K562 (cell line): ENCODE measurements at regions not wholly inside any gene's neighbourhood (a gene's known extent, or its start where the extent isn't known, plus 50 kb on each side); places are given as distances from the start of the nearest gene placed in this dataset.

Experiments used
- ATAC-seq: fragments of 200-7000 bp; cut with Tn5 transposase; 3 replicates; pipeline ENCODE4 v1.9.1; 2020; ENCODE audit warnings: moderate library complexity
- BruUV-seq: library from RNA; stranded (reverse); fragments of 400-500 nt; replicated peaks from 2 replicates; lab custom pipeline; 2021; lab: Mats Ljungman, UMichigan
- CTCF ChIA-PET: fragments of 300-600 bp; formaldehyde crosslinking; extraction: SDS; loops from one replicate; lab custom pipeline; 2021; ENCODE audit warnings: low intra/inter-chr PET ratio; lab: Yijun Ruan, JAX
- POLR2A ChIA-PET: fragments of 300-600, 350-650 bp; sonication (Branson Sonifier 250); formaldehyde crosslinking; extraction: SDS; loops from one replicate; lab custom pipeline; 2021; ENCODE audit warnings: antibody characterized with exemption, inconsistent platforms; lab: Yijun Ruan, JAX
- DNase-seq, 4 experiments: peaks; one replicate each; pipeline versions ENCODE4 v3.0.0 to v3.0.0-alpha.2; 2011 to 2018; ENCODE audit warnings: low spot score in 3 of 4, mixed read lengths in 3 of 4; ENCODE audit errors: extremely low read depth in 1 of 4
- FAIRE-seq: peaks from 2 replicates; lab custom pipeline; 2011; peaks lifted over from hg19 to GRCh38; lab: Jason Lieb, UNC
- H2AFZ ChIP-seq: 2 replicates; pipeline ENCODE4 v1.6.0; 2011; ENCODE audit warnings: low read depth, low read length, control low read depth, inconsistent platforms
- H3K27ac ChIP-seq: fragments of 200-600 bp; 3 replicates; pipeline ENCODE4 v1.8.0; 2011; ENCODE audit warnings: low read depth, mild to moderate bottlenecking, control low read depth, inconsistent platforms, low read length, moderate library complexity, mixed read lengths; ENCODE audit errors: extremely low read depth
- H3K27me3 ChIP-seq, 2 experiments: fragments of 300-600 bp in 1 of 2; 2 replicates in 1 of 2; 3 replicates in 1 of 2; pipeline versions ENCODE4 v1.6.0 to v1.8.0; 2011; ENCODE audit warnings: inconsistent platforms in 2 of 2, low read length in 2 of 2, mild to moderate bottlenecking in 1 of 2, mixed read lengths in 1 of 2, moderate library complexity in 1 of 2; ENCODE audit not compliant: control insufficient read depth in 2 of 2, insufficient read depth in 2 of 2
- H3K36me3 ChIP-seq: fragments of 300-600 bp; 3 replicates; pipeline ENCODE4 v1.8.0; 2011; ENCODE audit warnings: mild to moderate bottlenecking, low read length, inconsistent platforms; ENCODE audit not compliant: control insufficient read depth, insufficient read depth
- H3K4me1 ChIP-seq, 2 experiments: fragments of 200-600 bp in 1 of 2; replicated peaks in 1 of 2; 2 replicates in 1 of 2; 3 replicates in 1 of 2; pipeline versions ENCODE4 v1.5.1 to v1.8.0; 2011; ENCODE audit warnings: inconsistent platforms in 2 of 2, low read length in 2 of 2, mild to moderate bottlenecking in 1 of 2, mixed read lengths in 1 of 2, moderate library complexity in 1 of 2; ENCODE audit not compliant: control insufficient read depth in 2 of 2, insufficient read depth in 2 of 2
- H3K4me2 ChIP-seq: 2 replicates; pipeline ENCODE4 v1.6.1; 2011; ENCODE audit warnings: low read length, control low read depth, inconsistent platforms, mixed read lengths; ENCODE audit not compliant: insufficient read depth
- H3K4me3 ChIP-seq: fragments of 200-600 bp; sonication (generic), shearing (Covaris generic); 2 replicates; pipeline ENCODE4 v1.5.1; 2016; ENCODE audit warnings: control low read depth, inconsistent platforms
- H3K79me2 ChIP-seq: fragments of 200-600 bp; 3 replicates; pipeline ENCODE4 v1.8.0; 2011; ENCODE audit warnings: low read length, inconsistent platforms; ENCODE audit not compliant: control insufficient read depth, insufficient read depth
- H3K9ac ChIP-seq, 2 experiments: 2 replicates each; pipeline versions ENCODE4 v1.6.0 to v1.6.1; 2011; ENCODE audit warnings: low read depth in 2 of 2, low read length in 2 of 2, control low read depth in 1 of 2, inconsistent platforms in 1 of 2, mild to moderate bottlenecking in 1 of 2, mixed read lengths in 1 of 2; ENCODE audit not compliant: insufficient read depth in 1 of 2
- H3K9me1 ChIP-seq: one replicate; pipeline ENCODE4 v1.6.0; 2011; ENCODE audit warnings: inconsistent platforms, mild to moderate bottlenecking, low read length, moderate library complexity; ENCODE audit not compliant: control insufficient read depth, insufficient read depth
- H3K9me3 ChIP-seq: replicated peaks from 2 replicates; pipeline ENCODE4 v1.5.1; 2011; ENCODE audit warnings: low read depth, low read length, inconsistent platforms; ENCODE audit not compliant: control insufficient read depth, insufficient read depth
- H4K20me1 ChIP-seq: replicated peaks from 2 replicates; pipeline ENCODE4 v1.6.1; 2011; ENCODE audit warnings: low read length, inconsistent platforms, mixed read lengths; ENCODE audit not compliant: control insufficient read depth, insufficient read depth
- ARID3A ChIP-seq: IDR thresholded peaks from 2 replicates; pipeline ENCODE4 v1.6.1; 2012; ENCODE audit warnings: low read depth, low read length, improper control_type of control experiment, borderline replicate concordance
- ELK1 ChIP-seq: sonication (generic); formaldehyde crosslinking; IDR thresholded peaks from 2 replicates; pipeline ENCODE4 v1.8.1; 2022; ENCODE audit warnings: missing genetic modification reagents
- PHB ChIP-seq: fragments of 250-450 bp; sonication (Bioruptor Pico); IDR thresholded peaks from 2 replicates; pipeline ENCODE4 v1.5.0; 2021
- RBM22 ChIP-seq: fragments of 200-400 bp; formaldehyde crosslinking; IDR thresholded peaks from 2 replicates; pipeline ENCODE4 v1.6.1; 2018; ENCODE audit warnings: low read length, low read depth; ENCODE audit not compliant: poor library complexity, severe bottlenecking
- SRSF7 ChIP-seq: fragments of 200-400 bp; formaldehyde crosslinking; optimal IDR thresholded peaks from 2 replicates; pipeline ENCODE3; 2017; ENCODE audit warnings: mild to moderate bottlenecking, low read depth, low read length
- TRIM24 ChIP-seq, 2 experiments: fragments of 450-650 bp; IDR thresholded peaks; 2 replicates each; pipeline ENCODE4 v1.6.1; 2016
- XRCC4 ChIP-seq: IDR thresholded peaks from one replicate; pipeline ENCODE4 v1.6.1; 2011; ENCODE audit not compliant: insufficient read depth, insufficient read length; ENCODE audit errors: extremely low read depth
- ZBTB33 ChIP-seq: sonication (generic); formaldehyde crosslinking; IDR thresholded peaks from 2 replicates; pipeline ENCODE4 v1.8.1; 2023; ENCODE audit warnings: mild to moderate bottlenecking, missing genetic modification reagents
- ZNF316 ChIP-seq: fragments of 450-650 bp; IDR thresholded peaks from 2 replicates; pipeline ENCODE4 v1.6.1; 2016
- WGBS: fragments of 100-300 bp; shearing (Covaris generic); methylation state at CpG from one replicate; pipeline ENCODE4 v1.1.6; 2016; ENCODE audit warnings: low coverage, mixed read lengths; ENCODE audit not compliant: insufficient coverage; ENCODE audit errors: missing lambda C conversion rate; 5-methylcytosine and 5-hydroxymethylcytosine counted together
- in situ Hi-C: fragments of 300-500 bp; cut with MboI; formaldehyde crosslinking; loops from 4 replicates; pipeline ENCODE4 v1.15.0; 2018; ENCODE audit warnings: inconsistent platforms, mixed read lengths
- intact Hi-C: fragments of 100-400 bp; cut with micrococcal nuclease; formaldehyde crosslinking; loops from 2 replicates; pipeline ENCODE4 v1.14.2; 2022

- TF ChIP-seq XRCC4 = no peak
- TF ChIP-seq ARID3A = no peak
- no peak for TF ChIP-seq PHB (CRISPR knock-in tag)
- no peak for TF ChIP-seq TRIM24 (IDR thresholded peaks at IDR 0.05)
These were observed 2370.8 kb upstream of the WWC1 start (continued) for GRCh38 chr5:165920655-165921054.

GRCh38 chr5:165928971-165929370 lies 2362.5 kb upstream of the WWC1 start:
- ChIA-PET CTCF (no interaction called here), POLR2A (no interaction called here)
- FAIRE-seq = no peak
- H4K20me1 ChIP-seq = no peaks in the 10 kb centered on the region
- H2AFZ ChIP-seq = no peak overlapping the region
- TF ChIP-seq ZBTB33 (CRISPR knock-in tag) (no peak), RBM22 (no peak), ELK1 (CRISPR knock-in tag) (no peak), ZNF316 (no peak), SRSF7 (no peak)
- no peaks in the 10 kb centered on the region for H3K79me2 ChIP-seq
- H3K4me2 ChIP-seq = no peak overlapping the region
- 2% methylated on average over 6 of the region's 6 CpGs for WGBS
- intact Hi-C loops (no loop called here), in situ Hi-C loops (no loop called here)
- H3K27ac ChIP-seq = no peak overlapping the region
- H3K9me1 ChIP-seq = no peaks in the 10 kb centered on the region
- no peaks in the 10 kb centered on the region for H3K27me3 ChIP-seq
- H3K36me3 ChIP-seq = no peaks in the 10 kb centered on the region
- ATAC-seq = no peak
- DNase-seq = no peak
- BruUV-seq = no TSS peak
- H3K9ac ChIP-seq = no peak overlapping the region
- no peak overlapping the region for H3K4me3 ChIP-seq
- H3K4me1 ChIP-seq = no peaks in the 10 kb centered on the region
- H3K9me3 ChIP-seq = peaks cover 3% of the 10 kb centered on the region; the same call in 1 of the 2 replicates
